H1 (cell line): ENCODE measurements at regions not wholly inside any gene's neighbourhood (a gene's known extent, or its start where the extent isn't known, plus 50 kb on each side); places are given as distances from the start of the nearest gene placed in this dataset.
A peak's percentile ranks its signal among the peaks of the same experiment; 100 is the strongest.

Experiments used
- CTCF ChIA-PET: fragments of 300-600 bp; sonication (Branson Sonifier 250); formaldehyde crosslinking; loops from one replicate; lab custom pipeline; 2021; ENCODE audit not compliant: partially characterized antibody; lab: Charles Lee
- POLR2A ChIA-PET: fragments of 300-600 bp; sonication (Branson Sonifier 250); formaldehyde crosslinking; loops from one replicate; lab custom pipeline; 2021; ENCODE audit warnings: inconsistent platforms; ENCODE audit not compliant: partially characterized antibody; lab: Charles Lee
- DNase-seq, 2 experiments: peaks; one replicate each; pipeline versions ENCODE4 v3.0.0 to v3.0.0-alpha.2; 2010 to 2022; ENCODE audit warnings: low spot score in 2 of 2, low read depth in 1 of 2, mixed read lengths in 1 of 2
- FAIRE-seq: peaks from 2 replicates; lab custom pipeline; 2011; peaks lifted over from hg19 to GRCh38; lab: Jason Lieb, UNC
- H2AFZ ChIP-seq: 2 replicates; pipeline ENCODE4 v1.8.1; 2012; ENCODE audit warnings: low read length, inconsistent platforms
- H2AK5ac ChIP-seq: 2 replicates; pipeline ENCODE4 v1.6.1; 2013; ENCODE audit warnings: low read depth, low read length
- H2BK120ac ChIP-seq: replicated peaks from 2 replicates; pipeline ENCODE3; 2013; ENCODE audit warnings: low read depth, low read length, inconsistent platforms
- H2BK12ac ChIP-seq: 2 replicates; pipeline ENCODE4 v1.6.1; 2013; ENCODE audit warnings: low read depth, low read length
- H2BK15ac ChIP-seq: 2 replicates; pipeline ENCODE4 v1.6.1; 2013; ENCODE audit warnings: low read length
- H2BK20ac ChIP-seq: 2 replicates; pipeline ENCODE4 v1.6.1; 2013; ENCODE audit warnings: low read length
- H2BK5ac ChIP-seq: 2 replicates; pipeline ENCODE4 v1.6.1; 2013; ENCODE audit warnings: low read depth, low read length
- H3K14ac ChIP-seq: 2 replicates; pipeline ENCODE4 v1.6.1; 2013; ENCODE audit warnings: inconsistent platforms; ENCODE audit not compliant: insufficient read length
- H3K18ac ChIP-seq: 2 replicates; pipeline ENCODE4 v1.6.1; 2013; ENCODE audit warnings: low read length; ENCODE audit errors: extremely low read depth
- H3K23ac ChIP-seq: 2 replicates; pipeline ENCODE4 v1.6.1; 2013; ENCODE audit warnings: inconsistent platforms; ENCODE audit not compliant: insufficient read length
- H3K23me2 ChIP-seq: 2 replicates; pipeline ENCODE4 v1.6.1; 2013; ENCODE audit warnings: low read depth, low read length
- H3K27ac ChIP-seq: 2 replicates; pipeline ENCODE4 v1.6.1; 2011; ENCODE audit warnings: low read depth, low read length, inconsistent platforms
- H3K27me3 ChIP-seq, 4 experiments: replicated peaks in 1 of 4; 1 replicate in 1 of 4; 2 replicates in 3 of 4; pipeline versions ENCODE4 v1.6.1 to v1.8.1; 2011 to 2013; ENCODE audit warnings: low read length in 3 of 4, mild to moderate bottlenecking in 3 of 4, inconsistent platforms in 2 of 4, mixed read lengths in 2 of 4, moderate library complexity in 1 of 4; ENCODE audit not compliant: control insufficient read depth in 3 of 4, insufficient read depth in 3 of 4; ENCODE audit errors: extremely low read depth in 1 of 4
- H3K36me3 ChIP-seq, 4 experiments: 2 replicates each; pipeline versions ENCODE4 v1.6.1 to v1.8.1; 2011 to 2013; ENCODE audit warnings: mild to moderate bottlenecking in 4 of 4, low read length in 3 of 4, moderate library complexity in 2 of 4, control low read depth in 1 of 4, inconsistent platforms in 1 of 4; ENCODE audit not compliant: insufficient read depth in 4 of 4, control insufficient read depth in 2 of 4
- H3K4ac ChIP-seq: replicated peaks from 2 replicates; pipeline ENCODE3; 2013; ENCODE audit warnings: low read length, low read depth, mixed read lengths, inconsistent platforms; ENCODE audit not compliant: insufficient read length
- H3K4me1 ChIP-seq, 4 experiments: replicated peaks in 1 of 4; 1 replicate in 1 of 4; 2 replicates in 3 of 4; pipeline versions ENCODE4 v1.6.1 to v1.8.1; 2011 to 2013; ENCODE audit warnings: low read length in 3 of 4, inconsistent platforms in 2 of 4, mixed read lengths in 1 of 4; ENCODE audit not compliant: insufficient read depth in 4 of 4, control insufficient read depth in 3 of 4
- H3K4me2 ChIP-seq, 2 experiments: 2 replicates each; pipeline versions ENCODE4 v1.6.1 to v1.8.1; 2011 to 2013; ENCODE audit warnings: low read depth in 2 of 2, low read length in 2 of 2, control low read depth in 1 of 2, inconsistent platforms in 1 of 2, mild to moderate bottlenecking in 1 of 2; ENCODE audit not compliant: insufficient read depth in 1 of 2
- H3K4me3 ChIP-seq, 4 experiments: fragments of 200-600, 300-600 bp in 1 of 4; sonication (generic), shearing (Covaris generic), sonication (Bioruptor Twin) in 1 of 4; 2 replicates each; pipeline versions ENCODE4 v1.5.1 to v1.8.1; 2011 to 2016; ENCODE audit warnings: low read length in 4 of 4, low read depth in 3 of 4, control low read depth in 2 of 4, inconsistent platforms in 2 of 4, mild to moderate bottlenecking in 2 of 4, mixed read lengths in 1 of 4, moderate library complexity in 1 of 4; ENCODE audit not compliant: insufficient read depth in 2 of 4; ENCODE audit errors: extremely low read depth in 1 of 4
- H3K56ac ChIP-seq: replicated peaks from 2 replicates; pipeline ENCODE3; 2013; ENCODE audit warnings: low read depth, mild to moderate bottlenecking, mixed read lengths, low read length, inconsistent platforms; ENCODE audit not compliant: insufficient read length
- H3K79me1 ChIP-seq: 2 replicates; pipeline ENCODE4 v1.6.1; 2013; ENCODE audit warnings: low read depth, low read length, control low read depth
- H3K79me2 ChIP-seq, 2 experiments: 2 replicates each; pipeline versions ENCODE4 v1.6.1 to v1.8.1; 2012 to 2013; ENCODE audit warnings: low read length in 2 of 2, mild to moderate bottlenecking in 2 of 2, inconsistent platforms in 1 of 2; ENCODE audit not compliant: insufficient read depth in 2 of 2, control insufficient read depth in 1 of 2
- H3K9ac ChIP-seq, 4 experiments: replicated peaks in 1 of 4; 1 replicate in 1 of 4; 2 replicates in 3 of 4; pipeline versions ENCODE4 v1.6.1 to v1.8.1; 2011 to 2013; ENCODE audit warnings: low read depth in 3 of 4, low read length in 3 of 4, control low read depth in 2 of 4, mild to moderate bottlenecking in 2 of 4, moderate library complexity in 2 of 4, inconsistent platforms in 1 of 4; ENCODE audit errors: extremely low read depth in 1 of 4
- H3K9me3 ChIP-seq, 2 experiments: 2 replicates each; pipeline versions ENCODE4 v1.6.1 to v1.8.1; 2012 to 2013; ENCODE audit warnings: mild to moderate bottlenecking in 2 of 2, moderate library complexity in 2 of 2, control low read depth in 1 of 2, inconsistent platforms in 1 of 2, low read depth in 1 of 2, low read length in 1 of 2, mixed read lengths in 1 of 2; ENCODE audit not compliant: insufficient read depth in 2 of 2
- H4K20me1 ChIP-seq, 2 experiments: replicated peaks in 1 of 2; 2 replicates each; pipeline versions ENCODE3 to v1.8.1; 2011 to 2013; ENCODE audit warnings: inconsistent platforms in 2 of 2, low read length in 2 of 2, mild to moderate bottlenecking in 1 of 2; ENCODE audit not compliant: insufficient read depth in 2 of 2, control insufficient read depth in 1 of 2
- H4K5ac ChIP-seq: 2 replicates; pipeline ENCODE4 v1.6.1; 2013; ENCODE audit warnings: low read length, low read depth, mixed read lengths, inconsistent platforms; ENCODE audit not compliant: insufficient read length
- H4K8ac ChIP-seq: 2 replicates; pipeline ENCODE4 v1.8.0; 2013; ENCODE audit warnings: mild to moderate bottlenecking, moderate library complexity, low read length, inconsistent platforms; ENCODE audit not compliant: insufficient read depth; ENCODE audit errors: extremely low read depth
- H4K91ac ChIP-seq: replicated peaks from 2 replicates; pipeline ENCODE3; 2013; ENCODE audit warnings: low read length, mixed read lengths, inconsistent platforms; ENCODE audit not compliant: insufficient read length
- CBX5 ChIP-seq: fragments of 300-800, 300-1000 bp; sonication (generic); IDR thresholded peaks from 2 replicates; pipeline ENCODE4 v1.7.1; 2016; ENCODE audit warnings: antibody characterized with exemption, low read length, low read depth
- HDAC2 ChIP-seq, 2 experiments: fragments of 300-600 bp in 1 of 2; sonication (generic) in 1 of 2; IDR thresholded peaks; 2 replicates each; pipeline ENCODE4 v1.6.1; 2011 to 2012; ENCODE audit warnings: low read depth in 2 of 2, low read length in 2 of 2, mild to moderate bottlenecking in 2 of 2, moderate library complexity in 2 of 2, borderline replicate concordance in 1 of 2, inconsistent platforms in 1 of 2
- RAD21 ChIP-seq, 2 experiments: IDR thresholded peaks in 1 of 2; conservative IDR thresholded peaks in 1 of 2; 2 replicates each; pipeline ENCODE4 v1.6.1; 2011; ENCODE audit warnings: low read depth in 2 of 2, low read length in 2 of 2, improper control_type of control experiment in 1 of 2, inconsistent platforms in 1 of 2, mild to moderate bottlenecking in 1 of 2, moderate library complexity in 1 of 2
- SIX5 ChIP-seq: IDR thresholded peaks from 2 replicates; pipeline ENCODE4 v1.6.1; 2011; ENCODE audit warnings: mild to moderate bottlenecking, low read depth, low read length
- SRF ChIP-seq: IDR thresholded peaks from 2 replicates; pipeline ENCODE4 v1.6.1; 2011; ENCODE audit warnings: mild to moderate bottlenecking, low read depth, low read length, moderate library complexity
- TCF12 ChIP-seq: IDR thresholded peaks from 2 replicates; pipeline ENCODE4 v1.6.1; 2011; ENCODE audit warnings: low read depth, mild to moderate bottlenecking, low read length
- TF ChIP-seq, protein P1 (sequence below), 3 experiments: IDR thresholded peaks; 1 replicate in 2 of 3; 2 replicates in 1 of 3; pipeline versions ENCODE4 v1.5.1 to v1.6.1; 2011; ENCODE audit warnings: low read length in 3 of 3, mild to moderate bottlenecking in 3 of 3, inconsistent platforms in 2 of 3, low read depth in 1 of 3, moderate library complexity in 1 of 3; ENCODE audit not compliant: insufficient read depth in 1 of 3; ENCODE audit errors: control extremely low read depth in 1 of 3

DNA sequence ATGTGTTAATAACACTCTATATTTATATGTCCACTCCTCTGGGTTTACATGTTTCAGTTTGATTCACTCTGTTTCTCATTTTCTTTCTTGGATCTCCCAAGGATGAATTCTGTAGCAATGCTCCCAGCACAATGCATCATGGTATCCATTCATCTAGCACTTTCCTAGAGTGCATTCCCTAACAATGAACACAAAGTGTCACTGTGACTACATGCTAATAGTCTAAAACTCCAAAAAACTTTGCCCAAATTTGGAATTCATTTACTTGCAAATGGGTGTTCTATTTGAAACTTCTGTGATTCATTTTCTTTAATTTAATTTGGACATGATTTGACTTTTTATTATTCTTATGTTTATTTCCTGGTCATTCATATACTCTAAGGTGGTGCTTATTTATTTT lies 286.3 kb downstream of the POU4F1 start:
- H3K79me2 ChIP-seq: no peaks in the 10 kb centered on the region
- H3K4me2 ChIP-seq: no peak overlapping the region
- H2BK12ac ChIP-seq: no peak overlapping the region
- FAIRE-seq (peak; percentile 68), DNase-seq (no peak)
- H3K79me1 ChIP-seq: no peaks in the 10 kb centered on the region
- H4K20me1 ChIP-seq: no peaks in the 10 kb centered on the region
- ChIA-PET POLR2A (no interaction called here), CTCF (no interaction called here)
- no peaks in the 10 kb centered on the region for H3K27me3 ChIP-seq
- H3K27ac ChIP-seq: no peak overlapping the region
- H3K9me3 ChIP-seq: no peaks in the 10 kb centered on the region
- H3K4ac ChIP-seq: no peak overlapping the region
- H3K36me3 ChIP-seq: no peaks in the 10 kb centered on the region
- no peak overlapping the region for H2BK20ac ChIP-seq
- no peak overlapping the region for H2AK5ac ChIP-seq
- no peak overlapping the region for H2BK15ac ChIP-seq
- TF ChIP-seq TCF12 (no peak), RAD21 (IDR thresholded peaks at IDR 0.05 in 1 of 2, conservative IDR thresholded peaks at IDR 0.05 in 1 of 2; ENCODE audit: low read depth in 2 of 2, low read length in 2 of 2) (peak; percentile 74), SRF (0 out of 2 replicates have a peak, but pooled peaks have one; percentile 30), HDAC2 (IDR thresholded peaks at IDR 0.05; ENCODE audit: borderline replicate concordance in 1 of 2, low read depth in 2 of 2, low read length in 2 of 2) (no peak), SIX5 (no peak), CBX5 (no peak)
- TF ChIP-seq, protein P1, sequence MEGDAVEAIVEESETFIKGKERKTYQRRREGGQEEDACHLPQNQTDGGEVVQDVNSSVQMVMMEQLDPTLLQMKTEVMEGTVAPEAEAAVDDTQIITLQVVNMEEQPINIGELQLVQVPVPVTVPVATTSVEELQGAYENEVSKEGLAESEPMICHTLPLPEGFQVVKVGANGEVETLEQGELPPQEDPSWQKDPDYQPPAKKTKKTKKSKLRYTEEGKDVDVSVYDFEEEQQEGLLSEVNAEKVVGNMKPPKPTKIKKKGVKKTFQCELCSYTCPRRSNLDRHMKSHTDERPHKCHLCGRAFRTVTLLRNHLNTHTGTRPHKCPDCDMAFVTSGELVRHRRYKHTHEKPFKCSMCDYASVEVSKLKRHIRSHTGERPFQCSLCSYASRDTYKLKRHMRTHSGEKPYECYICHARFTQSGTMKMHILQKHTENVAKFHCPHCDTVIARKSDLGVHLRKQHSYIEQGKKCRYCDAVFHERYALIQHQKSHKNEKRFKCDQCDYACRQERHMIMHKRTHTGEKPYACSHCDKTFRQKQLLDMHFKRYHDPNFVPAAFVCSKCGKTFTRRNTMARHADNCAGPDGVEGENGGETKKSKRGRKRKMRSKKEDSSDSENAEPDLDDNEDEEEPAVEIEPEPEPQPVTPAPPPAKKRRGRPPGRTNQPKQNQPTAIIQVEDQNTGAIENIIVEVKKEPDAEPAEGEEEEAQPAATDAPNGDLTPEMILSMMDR (IDR thresholded peaks at IDR 0.05; ENCODE audit: control extremely low read depth in 1 of 3, insufficient read depth in 1 of 3, low read depth in 1 of 3, low read length in 3 of 3): peak in 1 of 3 experiments; percentile 48; a peak in 2 of 4 replicates
- no peak overlapping the region for H3K4me3 ChIP-seq
- no peak overlapping the region for H2BK5ac ChIP-seq
- H2AFZ ChIP-seq: no peak overlapping the region
- no peak overlapping the region for H2BK120ac ChIP-seq
- H4K5ac ChIP-seq: no peak overlapping the region
- H3K23me2 ChIP-seq: no peaks in the 10 kb centered on the region
- H3K18ac ChIP-seq: no peak overlapping the region
- no peak overlapping the region for H4K91ac ChIP-seq
- H3K23ac ChIP-seq: no peak overlapping the region
- no peaks in the 10 kb centered on the region for H3K4me1 ChIP-seq
- no peak overlapping the region for H3K14ac ChIP-seq
- no peak overlapping the region for H3K9ac ChIP-seq
- H4K8ac ChIP-seq: no peak overlapping the region
- H3K56ac ChIP-seq: no peak overlapping the region
